ENCODE measurements at regions not wholly inside any gene's neighbourhood (a gene's known extent, or its start where the extent isn't known, plus 50 kb on each side); places are given as distances from the start of the nearest gene placed in this dataset.
A peak's percentile ranks its signal among the peaks of the same experiment; 100 is the strongest.

- no TSS peak for BruUV-seq (replicated peaks)
Measured at GRCh38 chr2:39525636-39526412, 88.7 kb upstream of the MAP4K3 start.

GRCh38 chr2:39528701-39529100, 91.6 kb upstream of the MAP4K3 start:
- CTCF ChIA-PET = no interaction called here
- BruUV-seq (replicated peaks) = no TSS peak
- intact Hi-C loops (cut with micrococcal nuclease; ENCODE audit: unreplicated experiment) = no loop called here

More at GRCh38 chr2:39525636-39526412, 88.7 kb upstream of the MAP4K3 start:
- ChIA-PET CTCF (no interaction called here), POLR2A (ENCODE audit: low non-redundant PET) (no interaction called here)
- H3K4me3 ChIP-seq (ENCODE audit: low read depth, low read length, poor library complexity, severe bottlenecking) = no peak overlapping the region
- no peaks in the 10 kb centered on the region for H3K36me3 ChIP-seq (ENCODE audit: insufficient read depth, low read length, poor library complexity, severe bottlenecking)
- intact Hi-C loops (cut with micrococcal nuclease; ENCODE audit: unreplicated experiment) = no loop called here
- no peaks in the 10 kb centered on the region for H3K9me3 ChIP-seq (ENCODE audit: low read depth, low read length, poor library complexity, severe bottlenecking)
- H3K27me3 ChIP-seq (replicated peaks; ENCODE audit: insufficient read depth, low read depth, low read length, poor library complexity) = no peaks in the 10 kb centered on the region
- H3K4me1 ChIP-seq (ENCODE audit: insufficient read depth, low read length, poor library complexity, severe bottlenecking) = peaks cover 25% of the 10 kb centered on the region
- no peak for DNase-seq (ENCODE audit: low spot score)
- TF ChIP-seq EZH2 (IDR thresholded peaks at IDR 0.05; ENCODE audit: borderline replicate concordance, low read depth, low read length, poor library complexity, severe bottlenecking) (no peak), CTCF (conservative IDR thresholded peaks at IDR 0.05; ENCODE audit: low read depth, low read length) (no peak)
- no peak overlapping the region for H3K27ac ChIP-seq (ENCODE audit: low read depth, low read length, poor library complexity, severe bottlenecking)

GRCh38 chr2:39529836-39530235, 92.8 kb upstream of the MAP4K3 start:
- BruUV-seq (replicated peaks) = no TSS peak
- Histone ChIP-seq H3K4me3 (ENCODE audit: low read depth, low read length, poor library complexity, severe bottlenecking) (no peak overlapping the region), H3K27me3 (replicated peaks; ENCODE audit: insufficient read depth, low read depth, low read length, poor library complexity) (no peaks in the 10 kb centered on the region), H3K36me3 (ENCODE audit: insufficient read depth, low read length, poor library complexity, severe bottlenecking) (no peaks in the 10 kb centered on the region), H3K27ac (ENCODE audit: low read depth, low read length, poor library complexity, severe bottlenecking) (peak overlapping the region; percentile 70), H3K4me1 (ENCODE audit: insufficient read depth, low read length, poor library complexity, severe bottlenecking) (peaks cover 46% of the 10 kb centered on the region), H3K9me3 (ENCODE audit: low read depth, low read length, poor library complexity, severe bottlenecking) (no peaks in the 10 kb centered on the region)
- ChIA-PET POLR2A (ENCODE audit: low non-redundant PET) (no interaction called here), CTCF (no interaction called here)
- DNase-seq (ENCODE audit: low spot score) = no peak
- intact Hi-C loops (cut with micrococcal nuclease; ENCODE audit: unreplicated experiment) = no loop called here
- TF ChIP-seq CTCF (conservative IDR thresholded peaks at IDR 0.05; ENCODE audit: low read depth, low read length) (no peak), EZH2 (IDR thresholded peaks at IDR 0.05; ENCODE audit: borderline replicate concordance, low read depth, low read length, poor library complexity, severe bottlenecking) (no peak)

More at GRCh38 chr2:39528701-39529100, 91.6 kb upstream of the MAP4K3 start:
- TF ChIP-seq CTCF (conservative IDR thresholded peaks at IDR 0.05; ENCODE audit: low read depth, low read length) = no peak
- TF ChIP-seq EZH2 (IDR thresholded peaks at IDR 0.05; ENCODE audit: borderline replicate concordance, low read depth, low read length, poor library complexity, severe bottlenecking) = no peak
- no peak overlapping the region for H3K4me3 ChIP-seq (ENCODE audit: low read depth, low read length, poor library complexity, severe bottlenecking)
- no peaks in the 10 kb centered on the region for H3K27me3 ChIP-seq (replicated peaks; ENCODE audit: insufficient read depth, low read depth, low read length, poor library complexity)
- H3K9me3 ChIP-seq (ENCODE audit: low read depth, low read length, poor library complexity, severe bottlenecking) = no peaks in the 10 kb centered on the region
- H3K4me1 ChIP-seq (ENCODE audit: insufficient read depth, low read length, poor library complexity, severe bottlenecking) = peaks cover 42% of the 10 kb centered on the region
- DNase-seq (ENCODE audit: low spot score) = no peak
- no peak overlapping the region for H3K27ac ChIP-seq (ENCODE audit: low read depth, low read length, poor library complexity, severe bottlenecking)
- H3K36me3 ChIP-seq (ENCODE audit: insufficient read depth, low read length, poor library complexity, severe bottlenecking) = no peaks in the 10 kb centered on the region
- POLR2A ChIA-PET (ENCODE audit: low non-redundant PET) = no interaction called here

Measured in A673 (cell line).